ENCODE measurements at regions not wholly inside any gene's neighbourhood (a gene's known extent, or its start where the extent isn't known, plus 50 kb on each side); places are given as distances from the start of the nearest gene placed in this dataset.

DNA sequence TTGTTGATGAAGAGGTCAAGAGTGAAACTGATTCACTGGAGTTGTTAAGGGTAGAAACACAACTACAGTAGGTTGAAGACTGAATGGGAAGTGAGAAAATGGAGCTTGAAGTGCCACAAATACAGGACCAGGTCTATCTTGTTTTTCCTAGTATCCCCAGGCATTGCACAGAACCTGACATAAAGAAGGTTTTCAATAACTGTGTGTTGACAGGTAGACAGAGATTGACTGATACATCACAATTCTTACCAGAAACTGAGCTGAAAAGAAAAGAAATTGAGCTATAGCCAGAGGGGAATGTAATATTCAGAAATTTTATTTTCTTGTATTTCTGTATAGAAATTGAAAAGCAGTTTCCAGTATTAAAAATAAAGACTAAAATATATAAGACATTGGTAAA is 767.7 kb downstream of the PCDH17 start:
- no peak overlapping the region for H3K4me3 ChIP-seq
- TF ChIP-seq POLR2A (IDR thresholded peaks at IDR 0.05), result no peak
- TF ChIP-seq, protein P1, sequence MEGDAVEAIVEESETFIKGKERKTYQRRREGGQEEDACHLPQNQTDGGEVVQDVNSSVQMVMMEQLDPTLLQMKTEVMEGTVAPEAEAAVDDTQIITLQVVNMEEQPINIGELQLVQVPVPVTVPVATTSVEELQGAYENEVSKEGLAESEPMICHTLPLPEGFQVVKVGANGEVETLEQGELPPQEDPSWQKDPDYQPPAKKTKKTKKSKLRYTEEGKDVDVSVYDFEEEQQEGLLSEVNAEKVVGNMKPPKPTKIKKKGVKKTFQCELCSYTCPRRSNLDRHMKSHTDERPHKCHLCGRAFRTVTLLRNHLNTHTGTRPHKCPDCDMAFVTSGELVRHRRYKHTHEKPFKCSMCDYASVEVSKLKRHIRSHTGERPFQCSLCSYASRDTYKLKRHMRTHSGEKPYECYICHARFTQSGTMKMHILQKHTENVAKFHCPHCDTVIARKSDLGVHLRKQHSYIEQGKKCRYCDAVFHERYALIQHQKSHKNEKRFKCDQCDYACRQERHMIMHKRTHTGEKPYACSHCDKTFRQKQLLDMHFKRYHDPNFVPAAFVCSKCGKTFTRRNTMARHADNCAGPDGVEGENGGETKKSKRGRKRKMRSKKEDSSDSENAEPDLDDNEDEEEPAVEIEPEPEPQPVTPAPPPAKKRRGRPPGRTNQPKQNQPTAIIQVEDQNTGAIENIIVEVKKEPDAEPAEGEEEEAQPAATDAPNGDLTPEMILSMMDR (IDR thresholded peaks at IDR 0.05), result no peak
- no peak for TF ChIP-seq EP300 (IDR thresholded peaks at IDR 0.05)
- H3K27me3 ChIP-seq, result no peaks in the 10 kb centered on the region
- no peaks in the 10 kb centered on the region for H3K4me1 ChIP-seq
- H3K36me3 ChIP-seq, result no peaks in the 10 kb centered on the region
- no peak for DNase-seq (ENCODE audit: low spot score in 2 of 2)
- peaks cover 0 to 11% (median 0%) of the 10 kb centered on the region in 4 donors for H3K9me3 ChIP-seq
- no peak overlapping the region for H3K27ac ChIP-seq

DNA sequence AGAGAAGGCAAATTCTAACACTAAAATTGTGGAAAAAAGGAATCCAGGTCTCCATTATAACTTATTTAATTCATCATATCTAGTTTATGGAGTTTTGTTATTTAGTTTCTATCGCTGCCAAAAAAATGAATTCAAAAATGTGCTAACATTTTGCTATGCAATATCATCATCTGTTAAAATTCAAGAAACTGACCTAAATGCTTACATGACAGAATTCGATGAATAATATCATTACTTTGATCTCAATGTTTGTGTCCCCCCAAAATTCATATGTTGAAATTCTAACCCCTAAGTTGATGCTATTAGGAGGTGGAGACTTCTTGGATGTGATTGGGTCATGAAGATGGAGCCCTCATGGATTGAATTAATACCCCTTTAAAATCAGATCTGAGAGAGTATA is 775.0 kb downstream of the PCDH17 start:
- Histone ChIP-seq H3K9me3 (peaks cover 0 to 4% (median 0%) of the 10 kb centered on the region in 4 donors), H3K4me1 (no peaks in the 10 kb centered on the region), H3K27ac (no peak overlapping the region), H3K36me3 (no peaks in the 10 kb centered on the region), H3K4me3 (no peak overlapping the region), H3K27me3 (no peaks in the 10 kb centered on the region)
- WGBS, 2 donors, result 95% methylated on average over 2 of the region's 2 CpGs
- no peak for TF ChIP-seq POLR2A (IDR thresholded peaks at IDR 0.05)
- no peak for TF ChIP-seq EP300 (IDR thresholded peaks at IDR 0.05)
- TF ChIP-seq, protein P1 (IDR thresholded peaks at IDR 0.05), result no peak
- DNase-seq (ENCODE audit: low spot score in 2 of 2), result no peak

DNA sequence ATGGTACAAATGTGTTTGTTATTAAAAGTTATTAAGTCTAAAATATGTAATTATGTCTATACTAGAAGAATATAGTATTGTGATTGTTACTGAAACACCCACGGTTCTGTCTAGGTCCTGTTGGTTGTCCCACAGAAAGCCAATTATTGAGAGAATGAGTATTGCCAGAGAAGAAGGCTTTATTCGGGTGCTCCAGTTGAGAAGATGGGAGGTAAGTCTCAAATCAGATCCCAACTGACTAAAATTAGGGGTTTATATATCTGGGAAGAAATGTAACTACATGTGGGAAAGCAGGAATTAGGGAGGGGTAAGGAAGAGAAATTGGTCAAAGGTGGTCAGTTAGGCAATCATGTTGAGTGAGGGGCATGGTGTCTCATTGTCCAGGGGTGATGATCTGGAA is 798.4 kb downstream of the PCDH17 start:
- H3K9me3 ChIP-seq, result peaks cover 0 to 8% (median 0%) of the 10 kb centered on the region in 4 donors
- TF ChIP-seq EP300 (IDR thresholded peaks at IDR 0.05), result no peak
- TF ChIP-seq POLR2A (IDR thresholded peaks at IDR 0.05), result no peak
- TF ChIP-seq, protein P1 (IDR thresholded peaks at IDR 0.05), result no peak

DNA sequence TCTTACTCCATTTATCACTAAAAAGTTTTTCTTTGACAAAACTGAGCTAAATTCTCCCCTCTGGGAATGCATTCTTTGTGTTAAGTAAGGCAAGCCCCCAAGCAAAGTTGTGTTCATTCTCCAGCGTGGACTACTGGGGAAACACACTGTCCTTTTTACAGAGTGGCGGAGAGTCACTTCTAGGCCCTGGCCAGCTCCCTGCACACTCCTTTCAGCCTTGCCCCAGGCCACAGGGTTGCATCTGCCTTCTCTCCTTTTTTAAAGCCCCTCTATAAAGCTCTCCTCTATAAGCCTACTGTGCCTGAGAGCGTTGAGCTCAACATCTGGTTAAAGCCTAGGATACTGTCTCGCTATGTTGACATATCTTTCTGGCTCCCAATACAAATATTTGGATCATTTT is 803.4 kb downstream of the PCDH17 start:
- peaks cover 0 to 2% (median 0%) of the 10 kb centered on the region in 4 donors for H3K9me3 ChIP-seq
- H3K27ac ChIP-seq, result no peak overlapping the region
- WGBS, 2 donors, result 65 to 71% methylated on average over 4 of the region's 4 CpGs
- no peak overlapping the region for H3K4me3 ChIP-seq
- H3K27me3 ChIP-seq, result no peaks in the 10 kb centered on the region
- no peaks in the 10 kb centered on the region for H3K4me1 ChIP-seq
- no peaks in the 10 kb centered on the region for H3K36me3 ChIP-seq
- DNase-seq (ENCODE audit: low spot score in 2 of 2), result no peak
- no peak for TF ChIP-seq POLR2A (IDR thresholded peaks at IDR 0.05)
- TF ChIP-seq, protein P1 (IDR thresholded peaks at IDR 0.05), result no peak
- TF ChIP-seq EP300 (IDR thresholded peaks at IDR 0.05), result no peak

More for the DNA sequence above, 798.4 kb downstream of the PCDH17 start:
- Histone ChIP-seq H3K4me1 (no peaks in the 10 kb centered on the region), H3K27ac (no peak overlapping the region), H3K4me3 (no peak overlapping the region), H3K36me3 (no peaks in the 10 kb centered on the region), H3K27me3 (no peaks in the 10 kb centered on the region)
- DNase-seq (ENCODE audit: low spot score in 2 of 2), result no peak
- WGBS, 2 donors, result 88 to 91% methylated on average over 2 of the region's 2 CpGs

DNA sequence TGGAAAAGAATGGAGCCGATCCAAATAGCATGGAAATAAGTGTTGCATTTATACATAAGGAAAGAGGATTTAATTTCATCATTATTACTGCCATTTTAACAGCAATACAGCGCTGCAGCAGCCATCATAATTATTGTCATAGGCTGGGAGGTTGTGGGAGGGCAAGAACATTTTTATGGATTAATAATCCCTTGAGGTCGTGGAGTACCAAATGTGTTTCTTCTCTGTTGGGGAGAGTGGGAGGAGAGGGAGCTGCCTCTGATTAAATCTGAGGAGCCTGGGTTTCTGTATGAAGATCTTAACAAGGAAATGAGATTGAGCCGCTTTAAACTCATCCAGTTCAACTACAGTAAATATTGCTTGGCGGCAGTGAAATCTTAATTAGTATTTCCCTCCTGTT is 805.9 kb downstream of the PCDH17 start:
- 64 to 76% methylated on average over 5 of the region's 5 CpGs for WGBS, 2 donors
- TF ChIP-seq POLR2A (IDR thresholded peaks at IDR 0.05) (no peak), EP300 (IDR thresholded peaks at IDR 0.05) (no peak)
- TF ChIP-seq, protein P1 (IDR thresholded peaks at IDR 0.05), result no peak
- Histone ChIP-seq H3K4me1 (no peaks in the 10 kb centered on the region), H3K27me3 (no peaks in the 10 kb centered on the region), H3K27ac (no peak overlapping the region), H3K36me3 (no peaks in the 10 kb centered on the region), H3K4me3 (no peak overlapping the region), H3K9me3 (no peaks in the 10 kb centered on the region)
- no peak for DNase-seq (ENCODE audit: low spot score in 2 of 2)

Data from tibial nerve (tissue), 4 donors.